ENCODE measurements at regions not wholly inside any gene's neighbourhood (a gene's known extent, or its start where the extent isn't known, plus 50 kb on each side); places are given as distances from the start of the nearest gene placed in this dataset.

DNA sequence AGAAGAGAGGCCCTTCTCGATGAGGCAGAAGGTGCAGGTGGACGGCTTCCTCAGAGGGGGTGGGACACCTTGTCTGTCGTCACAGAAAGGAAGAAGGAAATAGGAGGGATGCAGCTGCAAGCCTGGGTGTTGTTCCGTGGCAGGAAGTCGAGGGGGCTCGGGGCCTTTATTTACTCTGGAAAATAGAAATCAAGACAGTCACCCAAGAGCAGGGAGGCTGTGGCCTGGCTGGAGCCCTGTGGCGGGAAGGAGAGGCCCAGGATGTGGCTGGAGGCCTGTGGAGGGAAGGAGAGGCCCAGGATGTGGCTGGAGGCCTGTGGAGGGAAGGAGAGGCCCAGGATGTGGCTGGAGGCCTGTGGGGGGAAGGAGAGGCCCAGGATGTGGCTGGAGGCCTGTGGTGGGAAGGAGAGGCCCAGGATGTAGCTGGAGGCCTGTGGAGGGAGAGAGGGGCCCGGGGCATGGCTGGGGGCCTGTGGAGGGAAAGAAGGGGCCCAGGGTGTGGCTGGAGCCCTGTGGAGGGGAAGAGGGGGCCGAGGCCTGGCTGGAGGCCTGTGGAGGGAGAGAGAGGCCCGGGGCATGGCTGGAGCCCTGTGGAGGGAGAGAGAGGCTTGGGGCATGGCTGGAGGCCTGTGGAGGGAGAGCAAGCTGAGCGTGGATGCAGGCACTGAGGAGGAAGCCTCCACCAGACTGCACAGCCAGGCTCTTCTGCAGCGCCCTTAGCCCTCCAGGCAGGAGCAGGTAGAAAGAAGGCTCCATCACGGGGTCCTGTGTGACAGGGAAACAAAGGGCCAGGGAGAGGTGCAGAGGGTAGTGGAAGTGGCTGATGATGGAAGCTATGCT lies 97.3 kb upstream of the SFMBT2 start:
- Histone ChIP-seq H2BK20ac (ENCODE audit: low read length) (no peak overlapping the region), H2BK12ac (ENCODE audit: low read depth, low read length) (no peak overlapping the region), H3K4me1 (replicated peaks in 1 of 4; ENCODE audit: control insufficient read depth in 3 of 4, insufficient read depth in 4 of 4, low read length in 3 of 4) (no peaks in the 10 kb centered on the region), H3K4ac (replicated peaks; ENCODE audit: insufficient read length, low read depth, low read length) (no peak overlapping the region), H3K23me2 (ENCODE audit: low read depth, low read length) (no peaks in the 10 kb centered on the region), H2BK120ac (replicated peaks; ENCODE audit: low read depth, low read length) (no peak overlapping the region), H4K8ac (ENCODE audit: extremely low read depth, insufficient read depth, low read length) (no peak overlapping the region; the same call in 1 of the 2 replicates), H3K79me1 (ENCODE audit: low read depth, low read length) (no peaks in the 10 kb centered on the region), H3K14ac (ENCODE audit: insufficient read length) (no peak overlapping the region), H2BK5ac (ENCODE audit: low read depth, low read length) (no peak overlapping the region), H3K23ac (ENCODE audit: insufficient read length) (no peak overlapping the region), H3K9ac (replicated peaks in 1 of 4; ENCODE audit: extremely low read depth in 1 of 4, low read depth in 3 of 4, low read length in 3 of 4) (no peak overlapping the region), H3K36me3 (ENCODE audit: control insufficient read depth in 2 of 4, insufficient read depth in 4 of 4, low read length in 3 of 4) (no peaks in the 10 kb centered on the region; a peak in 1 of 8 replicates), H4K20me1 (replicated peaks in 1 of 2; ENCODE audit: control insufficient read depth in 1 of 2, insufficient read depth in 2 of 2, low read length in 2 of 2) (no peaks in the 10 kb centered on the region), H3K79me2 (ENCODE audit: control insufficient read depth in 1 of 2, insufficient read depth in 2 of 2, low read length in 2 of 2) (no peaks in the 10 kb centered on the region), H2AFZ (ENCODE audit: low read length) (no peak overlapping the region), H3K27me3 (replicated peaks in 1 of 4; ENCODE audit: control insufficient read depth in 3 of 4, extremely low read depth in 1 of 4, insufficient read depth in 3 of 4, low read length in 3 of 4) (no peaks in the 10 kb centered on the region), H3K9me3 (ENCODE audit: insufficient read depth in 2 of 2, low read depth in 1 of 2, low read length in 1 of 2) (peaks cover 3 to 16% of the 10 kb centered on the region in 2 experiments; a peak in 3 of 4 replicates), H3K4me2 (ENCODE audit: insufficient read depth in 1 of 2, low read depth in 2 of 2, low read length in 2 of 2) (no peak overlapping the region), H3K27ac (ENCODE audit: low read depth, low read length) (no peak overlapping the region), H4K5ac (ENCODE audit: insufficient read length, low read depth, low read length) (no peak overlapping the region), H2BK15ac (ENCODE audit: low read length) (no peak overlapping the region), H4K91ac (replicated peaks; ENCODE audit: insufficient read length, low read length) (no peak overlapping the region), H3K18ac (ENCODE audit: extremely low read depth, low read length) (no peak overlapping the region), H2AK5ac (ENCODE audit: low read depth, low read length) (no peak overlapping the region), H3K4me3 (ENCODE audit: extremely low read depth in 1 of 4, insufficient read depth in 2 of 4, low read depth in 3 of 4, low read length in 4 of 4) (no peak overlapping the region), H3K56ac (replicated peaks; ENCODE audit: insufficient read length, low read depth, low read length) (no peak overlapping the region)
- DNase-seq (ENCODE audit: low read depth in 1 of 2, low spot score in 2 of 2): no peak
- no peak for TF ChIP-seq POLR2A (IDR thresholded peaks at IDR 0.05; ENCODE audit: control extremely low read depth in 1 of 2, low read depth in 2 of 2, low read length in 2 of 2)
- TF ChIP-seq JUND (IDR thresholded peaks at IDR 0.05; ENCODE audit: low read length): no peak
- no peak for TF ChIP-seq SIN3A (conservative IDR thresholded peaks at IDR 0.05 in 1 of 2, IDR thresholded peaks at IDR 0.05 in 1 of 2; ENCODE audit: low read depth in 1 of 2, low read length in 2 of 2)
- TF ChIP-seq CTBP2 (IDR thresholded peaks at IDR 0.05; ENCODE audit: borderline replicate concordance, insufficient read depth, insufficient read length, low read length): no peak
- TF ChIP-seq HDAC6 (IDR thresholded peaks at IDR 0.05; ENCODE audit: low read depth, low read length): no peak
- no peak for TF ChIP-seq CHD2 (IDR thresholded peaks at IDR 0.05; ENCODE audit: low read length)
- TF ChIP-seq, protein P1, sequence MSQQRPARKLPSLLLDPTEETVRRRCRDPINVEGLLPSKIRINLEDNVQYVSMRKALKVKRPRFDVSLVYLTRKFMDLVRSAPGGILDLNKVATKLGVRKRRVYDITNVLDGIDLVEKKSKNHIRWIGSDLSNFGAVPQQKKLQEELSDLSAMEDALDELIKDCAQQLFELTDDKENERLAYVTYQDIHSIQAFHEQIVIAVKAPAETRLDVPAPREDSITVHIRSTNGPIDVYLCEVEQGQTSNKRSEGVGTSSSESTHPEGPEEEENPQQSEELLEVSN (IDR thresholded peaks at IDR 0.05): no peak
- no peak for TF ChIP-seq KDM1A (IDR thresholded peaks at IDR 0.05; ENCODE audit: borderline replicate concordance, low read length)
- FAIRE-seq: no peak
- ChIA-PET CTCF (ENCODE audit: partially characterized antibody) (no interaction called here), POLR2A (ENCODE audit: partially characterized antibody) (no interaction called here)
- 82% methylated on average over 13 of the region's 13 CpGs; no CpG with 5 or more reads in 1 of the 2 experiments for WGBS, 2 experiments (ENCODE audit: extremely low coverage in 1 of 2, insufficient coverage in 1 of 2, insufficient read length in 1 of 2, insufficient replicate concordance in 2 of 2, low coverage in 1 of 2, low lambda C conversion rate in 2 of 2, missing lambda C conversion rate in 1 of 2)

Measured in H1 (cell line).